Esophagus muscularis mucosa (tissue), 4 donors: ENCODE measurements at regions not wholly inside any gene's neighbourhood (a gene's known extent, or its start where the extent isn't known, plus 50 kb on each side); places are given as distances from the start of the nearest gene placed in this dataset.

Source experiments
- DNase-seq: peaks from one replicate; pipeline ENCODE4 v3.0.0-alpha.2; 2017; ENCODE audit errors: extremely low spot score
- H3K27ac ChIP-seq, 4 donors: fragments of 200-600 bp; sonication (generic); replicated peaks in 1 of 4; 1 replicate in 3 of 4; 2 replicates in 1 of 4; pipeline ENCODE4 v1.5.1; 2016 to 2019; ENCODE audit warnings: mild to moderate bottlenecking in 1 of 4
- H3K27me3 ChIP-seq, 4 donors: fragments of 200-600 bp; sonication (generic); one replicate each; pipeline versions ENCODE4 v1.5.1 to v1.6.0; 2016 to 2019
- H3K36me3 ChIP-seq, 4 donors: fragments of 200-600 bp; sonication (generic); one replicate each; pipeline ENCODE4 v1.5.1; 2016 to 2019
- H3K4me1 ChIP-seq, 4 donors: fragments of 200-600 bp; sonication (generic); one replicate each; pipeline ENCODE4 v1.5.1; 2016 to 2019
- H3K4me3 ChIP-seq, 4 donors: fragments of 200-600 bp; sonication (generic); 1 replicate in 2 of 4; 2 replicates in 2 of 4; pipeline ENCODE4 v1.5.1; 2016 to 2019; ENCODE audit warnings: mild to moderate bottlenecking in 4 of 4, moderate library complexity in 1 of 4
- H3K9me3 ChIP-seq, 4 donors: fragments of 200-600 bp; sonication (generic); 1 replicate in 3 of 4; 2 replicates in 1 of 4; pipeline ENCODE4 v1.5.1; 2016 to 2019
- CTCF ChIP-seq, 3 experiments: fragments of 200-600 bp in 2 of 3; fragments of 450-650 bp in 1 of 3; sonication (generic) in 2 of 3; IDR thresholded peaks; one replicate each; pipeline ENCODE4 v1.5.1; 2017 to 2019; ENCODE audit warnings: antibody characterized with exemption in 3 of 3, mild to moderate bottlenecking in 2 of 3, moderate library complexity in 1 of 3
- EP300 ChIP-seq: sonication (generic); formaldehyde crosslinking; IDR thresholded peaks from one replicate; pipeline ENCODE4 v1.6.1; 2017; ENCODE audit warnings: antibody characterized with exemption
- POLR2A ChIP-seq: fragments of 450-650 bp; IDR thresholded peaks from one replicate; pipeline ENCODE4 v1.6.1; 2017; ENCODE audit warnings: antibody characterized with exemption, moderate library complexity, mild to moderate bottlenecking, low read depth
- POLR2AphosphoS5 ChIP-seq, 2 donors: sonication (generic); formaldehyde crosslinking; IDR thresholded peaks; one replicate each; pipeline ENCODE4 v1.6.1; 2017; ENCODE audit warnings: antibody characterized with exemption in 2 of 2
- WGBS: methylation state at CpG from one replicate; pipeline ENCODE4 v1.1.5; 2018; 5-methylcytosine and 5-hydroxymethylcytosine counted together
- intact Hi-C: fragments of 100-400 bp; cut with DNase I; formaldehyde crosslinking; loops from one replicate; pipeline ENCODE4 v1.15.1; 2023

DNA sequence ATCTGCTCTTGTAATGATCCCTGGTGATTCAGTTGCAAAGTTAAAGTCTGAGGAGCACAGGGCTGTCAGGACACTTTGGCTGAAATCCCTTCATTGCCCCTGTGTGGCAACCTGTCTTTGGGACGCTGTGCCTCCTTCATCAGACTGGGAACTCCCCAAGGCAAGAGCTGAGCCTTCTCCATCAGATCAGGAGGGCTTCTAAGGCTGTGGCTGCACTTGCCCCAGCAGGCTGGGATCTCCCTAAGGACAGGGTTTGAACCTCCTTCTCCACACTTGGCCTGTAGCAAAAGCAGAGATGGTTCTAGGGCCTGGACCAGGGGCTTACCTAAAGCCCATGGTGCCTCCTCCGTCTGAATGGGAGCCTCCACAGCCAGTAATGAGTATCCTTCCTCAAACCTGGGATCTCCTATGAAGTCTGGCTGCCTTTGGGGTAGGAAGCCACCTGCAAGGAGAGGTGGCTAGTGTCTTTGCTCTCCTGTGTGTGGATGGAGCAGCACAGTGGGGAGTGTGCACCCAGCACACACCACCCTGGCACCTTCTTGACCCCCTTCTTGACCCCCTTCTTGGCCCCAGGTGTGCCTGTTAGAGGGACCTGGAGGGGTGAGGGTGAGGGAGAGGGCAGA is 79.0 kb upstream of the NKD1 start:
- H3K36me3 ChIP-seq, result no peaks in the 10 kb centered on the region
- no peak overlapping the region for H3K4me3 ChIP-seq
- 40% methylated on average over 2 of the region's 2 CpGs for WGBS
- peaks cover 7 to 14% (median 12%) of the 10 kb centered on the region in 4 donors for H3K4me1 ChIP-seq
- intact Hi-C loops, result no loop called here
- DNase-seq, result no peak
- H3K9me3 ChIP-seq, result no peaks in the 10 kb centered on the region
- TF ChIP-seq POLR2AphosphoS5 (IDR thresholded peaks at IDR 0.05) (no peak), CTCF (IDR thresholded peaks at IDR 0.05) (no peak), EP300 (no peak), POLR2A (no peak)
- H3K27ac ChIP-seq, result no peak overlapping the region
- peaks cover 0 to 19% (median 0%) of the 10 kb centered on the region in 4 donors for H3K27me3 ChIP-seq

DNA sequence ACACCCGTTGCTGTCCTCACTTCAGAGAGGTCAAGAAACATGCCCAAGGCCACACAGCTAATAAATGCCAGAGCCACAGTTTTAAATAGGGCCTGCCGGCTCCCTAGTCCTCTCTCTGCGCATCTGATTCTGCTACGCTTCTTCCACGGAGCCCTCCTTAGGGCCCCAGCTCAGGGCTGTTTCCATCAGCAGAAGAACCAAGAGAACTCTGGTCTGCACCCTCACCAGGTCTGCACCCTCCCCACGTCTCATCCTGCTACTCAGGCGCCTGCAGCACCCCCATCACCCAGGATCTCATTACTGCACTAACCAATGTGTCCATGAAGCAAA is 79.5 kb upstream of the NKD1 start:
- Histone ChIP-seq H3K4me3 (no peak overlapping the region), H3K27me3 (peaks cover 0 to 19% (median 0%) of the 10 kb centered on the region in 4 donors), H3K36me3 (no peaks in the 10 kb centered on the region), H3K27ac (no peak overlapping the region), H3K9me3 (no peaks in the 10 kb centered on the region), H3K4me1 (peaks cover 7 to 14% (median 12%) of the 10 kb centered on the region in 4 donors)
- TF ChIP-seq CTCF (IDR thresholded peaks at IDR 0.05) (no peak), POLR2AphosphoS5 (IDR thresholded peaks at IDR 0.05) (no peak), EP300 (no peak), POLR2A (no peak)
- no peak for DNase-seq
- WGBS, result 85% methylated on average over 7 of the region's 7 CpGs
- intact Hi-C loops, result no loop called here

DNA sequence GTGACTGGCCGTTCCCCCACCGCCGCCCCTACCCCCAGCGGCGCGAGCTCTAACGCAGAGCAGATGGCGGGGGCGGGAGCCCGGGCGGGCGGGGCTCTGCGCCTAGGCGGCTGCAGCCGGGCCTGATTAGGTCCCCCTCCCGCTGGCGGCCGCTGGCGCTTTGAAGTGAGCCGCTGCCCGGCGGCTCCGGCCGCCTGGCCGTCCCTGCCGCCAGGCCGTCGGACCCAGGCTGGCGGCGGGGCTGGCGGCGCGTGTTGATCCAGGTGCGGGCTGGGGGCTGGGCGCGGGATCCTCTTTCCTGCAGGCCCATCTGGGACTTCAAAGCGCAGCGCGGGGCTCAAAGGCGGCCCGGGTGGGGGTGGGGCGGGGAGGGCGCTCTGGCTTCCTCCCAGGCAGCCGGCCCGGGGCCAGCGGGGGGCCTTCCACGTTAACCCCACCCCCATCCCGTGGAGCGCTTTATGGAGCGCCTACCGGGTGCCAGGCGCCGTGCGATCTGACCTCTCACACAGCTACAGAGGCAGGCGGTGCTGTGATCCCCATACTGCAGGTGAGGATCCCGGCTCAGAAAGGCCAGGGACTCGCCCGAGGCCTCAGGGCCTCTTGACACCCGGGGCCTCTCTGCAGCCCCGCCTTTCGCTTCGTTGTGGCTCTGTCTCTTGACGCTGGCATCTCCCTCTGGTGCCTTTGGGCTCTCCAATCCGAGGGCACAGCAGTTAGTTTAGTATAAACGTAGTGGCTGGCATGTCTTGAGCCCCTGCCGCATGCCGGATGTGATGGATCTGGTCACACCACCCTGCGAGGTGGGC is 80.0 kb upstream of the NKD1 start:
- no peak for TF ChIP-seq EP300
- no peak for TF ChIP-seq POLR2A
- TF ChIP-seq POLR2AphosphoS5 (IDR thresholded peaks at IDR 0.05), result no peak
- no peaks in the 10 kb centered on the region for H3K36me3 ChIP-seq
- H3K9me3 ChIP-seq, result no peaks in the 10 kb centered on the region
- peaks cover 0 to 19% (median 0%) of the 10 kb centered on the region in 4 donors for H3K27me3 ChIP-seq
- 29% methylated on average over 12 of the region's 68 CpGs for WGBS
- no peak for DNase-seq
- peak overlapping the region; percentile 23 to 61 (median 47) for H3K27ac ChIP-seq
- peak overlapping the region; percentile 54 to 60 (median 56) for H3K4me3 ChIP-seq
- peaks cover 7 to 14% (median 12%) of the 10 kb centered on the region in 4 donors for H3K4me1 ChIP-seq
- intact Hi-C loops, result no loop called here

- no peaks in the 10 kb centered on the region for H3K9me3 ChIP-seq
- intact Hi-C loops, result no loop called here
- peak overlapping the region in 2 of 4 donors; percentile 23 to 61 for H3K27ac ChIP-seq
- DNase-seq, result no peak
- no peak for TF ChIP-seq POLR2AphosphoS5 (IDR thresholded peaks at IDR 0.05)
- TF ChIP-seq EP300, result no peak
- TF ChIP-seq POLR2A, result no peak
- no peak for TF ChIP-seq CTCF (IDR thresholded peaks at IDR 0.05)
- whole genome bisulfite sequencing, result 44% methylated on average over 13 of the region's 13 CpGs
- H3K4me3 ChIP-seq, result peak overlapping the region; percentile 54 to 60 (median 56)
- peaks cover 7 to 14% (median 12%) of the 10 kb centered on the region in 4 donors for H3K4me1 ChIP-seq
- H3K27me3 ChIP-seq, result peaks cover 0 to 19% (median 0%) of the 10 kb centered on the region in 4 donors
- no peaks in the 10 kb centered on the region for H3K36me3 ChIP-seq
These were observed 80.6 kb upstream of the NKD1 start for GRCh38 chr16:50467559-50467942.

- WGBS, result 61% methylated on average over 2 of the region's 2 CpGs
- intact Hi-C loops, result no loop called here
- TF ChIP-seq CTCF (IDR thresholded peaks at IDR 0.05), result no peak
These were observed 82.0 kb upstream of the NKD1 start for GRCh38 chr16:50466170-50466569.

More at GRCh38 chr16:50466170-50466569, 82.0 kb upstream of the NKD1 start:
- H3K27ac ChIP-seq, result no peak overlapping the region
- no peaks in the 10 kb centered on the region for H3K9me3 ChIP-seq
- H3K4me1 ChIP-seq, result peaks cover 7 to 14% (median 12%) of the 10 kb centered on the region in 4 donors
- DNase-seq, result no peak
- no peaks in the 10 kb centered on the region for H3K36me3 ChIP-seq
- H3K4me3 ChIP-seq, result no peak overlapping the region
- H3K27me3 ChIP-seq, result peaks cover 0 to 22% (median 0%) of the 10 kb centered on the region in 4 donors
